Right atrium auricular region (tissue), 2 donors: ENCODE measurements at regions not wholly inside any gene's neighbourhood (a gene's known extent, or its start where the extent isn't known, plus 50 kb on each side); places are given as distances from the start of the nearest gene placed in this dataset.
"Not testable (repeated sequence)": the region's sequence is repeated elsewhere in the genome, so short reads cannot be mapped to it uniquely, and the experiment has no call there.

Source experiments
- DNase-seq: peaks from one replicate; pipeline ENCODE4 v3.0.0-alpha.2; 2019; ENCODE audit warnings: low spot score
- H3K27ac ChIP-seq, 2 donors: fragments of 200-600 bp; sonication (generic); 1 replicate in 1 of 2; 2 replicates in 1 of 2; pipeline ENCODE4 v1.5.1; 2016 to 2019
- H3K27me3 ChIP-seq, 2 donors: fragments of 200-600 bp; sonication (generic); one replicate each; pipeline versions ENCODE4 v1.5.1 to v1.6.0; 2017 to 2019
- H3K36me3 ChIP-seq: fragments of 200-600 bp; sonication (generic); one replicate; pipeline ENCODE4 v1.5.1; 2016
- H3K4me1 ChIP-seq, 2 donors: fragments of 200-600 bp; sonication (generic); one replicate each; pipeline versions ENCODE4 v1.5.1 to v1.6.0; 2017 to 2019
- H3K4me3 ChIP-seq, 2 donors: fragments of 200-600 bp; sonication (generic); 1 replicate in 1 of 2; 2 replicates in 1 of 2; pipeline ENCODE4 v1.5.1; 2017 to 2019; ENCODE audit warnings: mild to moderate bottlenecking in 1 of 2, moderate library complexity in 1 of 2
- H3K9me3 ChIP-seq, 2 donors: fragments of 200-600 bp; sonication (generic); one replicate each; pipeline ENCODE4 v1.5.1; 2019
- TF ChIP-seq, protein P1 (sequence below), 2 donors: fragments of 200-600 bp; sonication (generic); IDR thresholded peaks; one replicate each; pipeline ENCODE4 v1.5.1; 2019; ENCODE audit warnings: antibody characterized with exemption in 2 of 2

DNA sequence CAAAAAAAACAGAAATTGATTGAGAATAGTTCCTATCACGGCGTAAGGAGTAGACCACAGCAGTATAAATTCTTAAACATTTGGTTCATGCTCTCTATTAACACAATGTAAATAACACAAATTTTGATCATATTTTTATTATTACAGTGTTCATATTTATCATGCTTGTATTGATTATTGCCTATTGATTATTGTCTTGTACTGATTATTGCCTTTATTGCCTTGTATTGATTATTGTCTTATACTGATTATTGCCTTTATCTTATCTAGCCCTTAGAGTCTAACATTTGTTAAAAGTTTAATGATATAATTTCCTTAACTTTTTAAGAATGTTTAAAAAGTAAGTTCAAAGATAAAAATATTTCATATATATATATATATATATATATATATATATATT is 460.7 kb downstream of the KCNT2 start:
- no peak for DNase-seq
- H3K4me3 ChIP-seq: no peak overlapping the region
- no peaks in the 10 kb centered on the region for H3K27me3 ChIP-seq
- TF ChIP-seq, protein P1, sequence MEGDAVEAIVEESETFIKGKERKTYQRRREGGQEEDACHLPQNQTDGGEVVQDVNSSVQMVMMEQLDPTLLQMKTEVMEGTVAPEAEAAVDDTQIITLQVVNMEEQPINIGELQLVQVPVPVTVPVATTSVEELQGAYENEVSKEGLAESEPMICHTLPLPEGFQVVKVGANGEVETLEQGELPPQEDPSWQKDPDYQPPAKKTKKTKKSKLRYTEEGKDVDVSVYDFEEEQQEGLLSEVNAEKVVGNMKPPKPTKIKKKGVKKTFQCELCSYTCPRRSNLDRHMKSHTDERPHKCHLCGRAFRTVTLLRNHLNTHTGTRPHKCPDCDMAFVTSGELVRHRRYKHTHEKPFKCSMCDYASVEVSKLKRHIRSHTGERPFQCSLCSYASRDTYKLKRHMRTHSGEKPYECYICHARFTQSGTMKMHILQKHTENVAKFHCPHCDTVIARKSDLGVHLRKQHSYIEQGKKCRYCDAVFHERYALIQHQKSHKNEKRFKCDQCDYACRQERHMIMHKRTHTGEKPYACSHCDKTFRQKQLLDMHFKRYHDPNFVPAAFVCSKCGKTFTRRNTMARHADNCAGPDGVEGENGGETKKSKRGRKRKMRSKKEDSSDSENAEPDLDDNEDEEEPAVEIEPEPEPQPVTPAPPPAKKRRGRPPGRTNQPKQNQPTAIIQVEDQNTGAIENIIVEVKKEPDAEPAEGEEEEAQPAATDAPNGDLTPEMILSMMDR (IDR thresholded peaks at IDR 0.05): no peak
- H3K27ac ChIP-seq: no peak overlapping the region
- H3K36me3 ChIP-seq: no peaks in the 10 kb centered on the region
- no peaks in the 10 kb centered on the region for H3K9me3 ChIP-seq
- no peaks in the 10 kb centered on the region for H3K4me1 ChIP-seq

DNA sequence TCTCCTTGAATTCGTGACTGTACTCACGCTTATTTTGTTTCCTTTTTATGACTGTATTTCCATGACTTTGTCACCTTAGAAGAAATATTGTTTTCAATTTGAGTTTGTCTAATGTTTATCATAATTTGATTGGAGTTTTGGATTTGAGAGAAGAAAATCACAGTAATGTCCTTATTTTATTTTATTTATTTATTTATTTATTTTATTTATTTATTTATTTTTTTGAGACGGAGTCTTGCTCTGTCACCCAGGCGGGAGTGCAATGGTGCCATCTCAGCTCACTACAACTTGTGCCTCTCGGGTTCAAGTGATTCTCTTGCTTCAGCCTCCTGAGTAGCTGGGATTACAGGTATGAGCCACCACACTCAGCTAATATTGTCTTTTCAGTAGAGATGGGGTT is 463.1 kb downstream of the KCNT2 start:
- not testable (repeated sequence) for H3K9me3 ChIP-seq, H3K36me3 ChIP-seq, DNase-seq, H3K4me3 ChIP-seq, H3K4me1 ChIP-seq, H3K27ac ChIP-seq, H3K27me3 ChIP-seq

DNA sequence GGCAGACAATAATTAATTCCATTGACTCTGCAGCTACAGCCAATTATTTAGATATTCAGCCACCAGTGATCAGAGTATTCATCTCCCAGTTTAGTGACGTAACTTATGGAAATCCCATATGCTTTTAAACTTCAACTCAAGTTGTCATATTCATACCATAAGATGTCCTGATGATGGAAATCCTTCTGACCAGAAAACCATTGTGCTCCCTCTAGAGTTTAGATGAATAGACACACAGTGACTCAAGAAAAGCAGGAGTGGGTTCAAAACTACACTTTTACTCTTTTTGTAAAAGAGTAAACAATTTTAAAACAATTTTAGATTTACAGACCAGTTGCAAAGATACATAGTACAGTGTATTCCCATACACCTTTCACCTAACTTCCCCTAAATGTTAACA is 463.7 kb downstream of the KCNT2 start:
- Histone ChIP-seq H3K27me3 (no peaks in the 10 kb centered on the region), H3K9me3 (no peaks in the 10 kb centered on the region)
- no peak for DNase-seq

DNA sequence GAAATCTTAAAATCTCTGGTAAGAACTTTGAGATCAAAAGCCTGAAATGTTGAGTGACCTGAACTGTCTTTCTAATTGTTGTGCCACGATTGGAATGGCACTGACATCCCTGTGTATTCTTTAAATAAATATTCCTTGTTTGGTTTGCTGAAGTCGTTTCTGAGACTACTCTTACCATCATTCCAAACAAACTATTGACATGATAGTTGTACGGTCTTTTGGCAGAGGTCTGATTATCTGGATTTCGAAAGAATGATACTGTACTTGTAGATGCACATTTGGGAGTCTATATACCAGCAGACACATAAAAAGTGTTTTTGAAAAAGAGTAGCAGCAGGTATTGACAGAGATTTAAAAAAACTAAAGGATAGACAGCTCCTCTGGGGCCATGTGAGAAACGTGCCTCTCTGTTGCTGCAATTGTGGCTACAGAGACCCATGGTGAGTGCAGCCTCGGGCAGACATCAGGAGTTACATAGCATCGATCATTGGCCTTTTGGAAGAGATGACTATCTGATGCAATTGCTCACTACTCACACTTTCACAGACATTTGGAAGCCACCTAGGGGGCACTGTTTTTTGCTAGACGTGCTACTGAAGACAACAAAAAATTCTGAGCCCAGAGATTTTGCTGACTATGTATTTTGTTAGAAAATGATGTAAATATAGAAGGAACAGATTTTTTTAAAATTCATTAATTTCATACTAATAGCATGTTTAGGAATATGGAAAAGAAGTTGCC is 464.5 kb downstream of the KCNT2 start:
- no peak for DNase-seq
- peaks cover 0 to 3% of the 10 kb centered on the region in 2 donors for H3K9me3 ChIP-seq
- no peak overlapping the region for H3K4me3 ChIP-seq
- H3K4me1 ChIP-seq: no peaks in the 10 kb centered on the region
- H3K36me3 ChIP-seq: no peaks in the 10 kb centered on the region
- TF ChIP-seq, protein P1 (IDR thresholded peaks at IDR 0.05): no peak
- H3K27me3 ChIP-seq: no peaks in the 10 kb centered on the region
- H3K27ac ChIP-seq: no peak overlapping the region

More for the DNA sequence above, 463.7 kb downstream of the KCNT2 start:
- Histone ChIP-seq H3K4me3 (no peak overlapping the region), H3K36me3 (no peaks in the 10 kb centered on the region), H3K4me1 (no peaks in the 10 kb centered on the region), H3K27ac (no peak overlapping the region)
- TF ChIP-seq, protein P1 (IDR thresholded peaks at IDR 0.05): no peak

DNA sequence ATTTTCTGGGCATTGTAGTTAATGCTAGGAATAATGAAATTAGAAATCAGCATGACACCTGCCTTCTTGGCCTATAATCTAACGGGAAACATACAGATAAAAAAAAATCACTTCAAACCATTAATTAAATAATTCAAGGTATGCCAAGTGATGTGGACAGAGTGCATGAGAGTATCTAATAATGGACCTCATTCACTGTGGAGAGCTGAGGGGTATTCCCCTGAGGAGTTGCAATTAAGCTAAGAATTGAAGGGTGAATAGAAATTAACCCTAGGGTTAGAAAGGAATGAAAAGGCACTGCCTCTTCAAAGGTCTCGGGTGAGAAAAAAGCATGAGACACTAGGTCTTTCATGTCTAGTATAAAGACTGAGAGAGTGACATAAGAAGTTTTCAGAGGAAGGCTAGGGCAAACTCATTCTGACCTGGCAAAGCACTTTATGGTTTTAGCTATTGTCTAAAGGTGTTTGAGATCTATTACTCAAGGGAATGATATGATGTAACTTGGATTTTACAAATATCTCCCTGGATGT is 466.1 kb downstream of the KCNT2 start:
- DNase-seq: no peak
- Histone ChIP-seq H3K27ac (no peak overlapping the region), H3K4me3 (no peak overlapping the region), H3K36me3 (no peaks in the 10 kb centered on the region), H3K27me3 (no peaks in the 10 kb centered on the region), H3K9me3 (peaks cover 0 to 3% of the 10 kb centered on the region in 2 donors), H3K4me1 (no peaks in the 10 kb centered on the region)
- TF ChIP-seq, protein P1 (IDR thresholded peaks at IDR 0.05): no peak

DNA sequence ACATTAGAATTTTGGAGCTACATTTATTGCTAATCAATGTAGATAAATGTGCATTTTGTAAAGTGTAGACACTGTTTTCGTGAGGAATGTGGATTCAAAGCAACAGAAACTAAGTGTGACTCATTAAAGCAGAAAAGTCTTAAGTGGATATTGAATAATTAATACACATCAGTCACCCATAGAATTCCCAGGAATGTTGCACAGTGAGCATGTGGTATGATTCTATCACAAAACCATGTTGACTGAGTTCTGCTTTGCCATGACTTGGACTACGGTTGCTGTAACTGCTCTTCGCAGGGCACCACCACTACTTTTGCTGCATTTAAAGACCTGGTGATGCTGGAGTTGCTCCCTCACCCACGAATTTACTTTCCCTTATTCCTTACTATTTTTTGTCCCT is 471.8 kb downstream of the KCNT2 start:
- Histone ChIP-seq H3K4me3 (no peak overlapping the region), H3K27ac (no peak overlapping the region), H3K27me3 (no peaks in the 10 kb centered on the region), H3K36me3 (no peaks in the 10 kb centered on the region), H3K9me3 (peaks cover 0 to 3% of the 10 kb centered on the region in 2 donors), H3K4me1 (no peaks in the 10 kb centered on the region)
- TF ChIP-seq, protein P1 (IDR thresholded peaks at IDR 0.05): no peak
- no peak for DNase-seq
